ENCODE measurements at regions not wholly inside any gene's neighbourhood (a gene's known extent, or its start where the extent isn't known, plus 50 kb on each side); places are given as distances from the start of the nearest gene placed in this dataset.
A peak's percentile ranks its signal among the peaks of the same experiment; 100 is the strongest.
"Not testable (repeated sequence)": the region's sequence is repeated elsewhere in the genome, so short reads cannot be mapped to it uniquely, and the experiment has no call there.

GRCh38 chr4:11894977-11895376 lies 466.3 kb upstream of the HS3ST1 start:
- DNase-seq, result no peak

- no peak for DNase-seq
Observed at GRCh38 chr4:11894221-11894620, 465.5 kb upstream of the HS3ST1 start.

- DNase-seq, result no peak
Observed at GRCh38 chr4:11889099-11889498, 460.4 kb upstream of the HS3ST1 start.

GRCh38 chr4:11881947-11882346 lies 453.3 kb upstream of the HS3ST1 start:
- no peak for DNase-seq

- DNase-seq, result no peak
Observed at GRCh38 chr4:11881364-11881763, 452.7 kb upstream of the HS3ST1 start.

- DNase-seq, result peak; percentile 50
Observed at GRCh38 chr4:11878241-11878640, 449.5 kb upstream of the HS3ST1 start.

GRCh38 chr4:11876104-11876503 lies 447.4 kb upstream of the HS3ST1 start:
- DNase-seq, result no peak

- no peak for DNase-seq
Observed at GRCh38 chr4:11869191-11869870, 440.6 kb upstream of the HS3ST1 start.

- no peak for DNase-seq
Observed at GRCh38 chr4:11866391-11866790, 437.7 kb upstream of the HS3ST1 start.

GRCh38 chr4:11860996-11861395 lies 432.3 kb upstream of the HS3ST1 start:
- no peak for DNase-seq

GRCh38 chr4:11857881-11858280 lies 429.2 kb upstream of the HS3ST1 start:
- DNase-seq, result no peak

GRCh38 chr4:11847167-11847566 lies 418.5 kb upstream of the HS3ST1 start:
- DNase-seq, result no peak

GRCh38 chr4:11843927-11844326 lies 415.2 kb upstream of the HS3ST1 start:
- no peak for DNase-seq

GRCh38 chr4:11843340-11843739 lies 414.6 kb upstream of the HS3ST1 start:
- DNase-seq, result no peak

- no peak for DNase-seq
Observed at GRCh38 chr4:11842620-11843263, 414.0 kb upstream of the HS3ST1 start.

GRCh38 chr4:11839889-11840288 lies 411.2 kb upstream of the HS3ST1 start:
- DNase-seq, result no peak

- DNase-seq, result peak; percentile 2
Observed at GRCh38 chr4:11831739-11832138, 403.0 kb upstream of the HS3ST1 start.

- no peak for DNase-seq
Observed at GRCh38 chr4:11824566-11824965, 395.9 kb upstream of the HS3ST1 start.

- DNase-seq, result no peak
Observed at GRCh38 chr4:11821772-11822430, 393.2 kb upstream of the HS3ST1 start.

GRCh38 chr4:11817088-11817487 lies 388.4 kb upstream of the HS3ST1 start:
- DNase-seq, result no peak

- DNase-seq, result no peak
Observed at GRCh38 chr4:11814758-11815157, 386.1 kb upstream of the HS3ST1 start.

GRCh38 chr4:11813951-11814446 lies 385.3 kb upstream of the HS3ST1 start:
- DNase-seq, result no peak

GRCh38 chr4:11811521-11811920 lies 382.8 kb upstream of the HS3ST1 start:
- not testable (repeated sequence) for DNase-seq

- peak; percentile 10 for DNase-seq
Observed at GRCh38 chr4:11805842-11806241, 377.1 kb upstream of the HS3ST1 start.

Data from NCI-H1105 treated with DMSO at 0.1 percent for 48 hours (cell line).